HG03095 (cell line): ENCODE measurements at regions not wholly inside any gene's neighbourhood (a gene's known extent, or its start where the extent isn't known, plus 50 kb on each side); places are given as distances from the start of the nearest gene placed in this dataset.
"Not testable (repeated sequence)": the region's sequence is repeated elsewhere in the genome, so short reads cannot be mapped to it uniquely, and the experiment has no call there.

Experiments
- ATAC-seq: cut with Tn5 transposase; IDR thresholded peaks from one replicate; pipeline ENCODE4 v1.9.1; 2021; ENCODE audit warnings: moderate library complexity; ENCODE audit not compliant: unreplicated experiment

DNA sequence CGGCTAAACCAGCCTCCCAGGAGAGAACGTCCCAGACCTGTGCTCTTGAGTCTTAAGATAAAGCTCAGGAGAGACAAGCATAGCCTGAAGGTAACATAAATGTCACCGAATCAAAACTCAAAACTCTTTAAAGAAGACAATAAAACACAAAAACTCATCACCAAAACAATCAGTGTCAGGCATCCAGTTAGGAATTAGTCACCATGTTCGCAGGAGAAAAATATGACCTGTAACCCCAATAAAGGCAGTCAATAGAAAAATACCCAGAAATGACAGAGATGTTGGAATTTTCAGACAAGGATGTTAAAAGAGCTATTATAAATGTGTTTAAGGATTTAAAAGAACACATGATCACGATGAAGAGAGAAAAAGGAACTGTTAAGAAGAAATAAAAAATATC lies 352.4 kb downstream of the BRD1 start:
- no peak for ATAC-seq

DNA sequence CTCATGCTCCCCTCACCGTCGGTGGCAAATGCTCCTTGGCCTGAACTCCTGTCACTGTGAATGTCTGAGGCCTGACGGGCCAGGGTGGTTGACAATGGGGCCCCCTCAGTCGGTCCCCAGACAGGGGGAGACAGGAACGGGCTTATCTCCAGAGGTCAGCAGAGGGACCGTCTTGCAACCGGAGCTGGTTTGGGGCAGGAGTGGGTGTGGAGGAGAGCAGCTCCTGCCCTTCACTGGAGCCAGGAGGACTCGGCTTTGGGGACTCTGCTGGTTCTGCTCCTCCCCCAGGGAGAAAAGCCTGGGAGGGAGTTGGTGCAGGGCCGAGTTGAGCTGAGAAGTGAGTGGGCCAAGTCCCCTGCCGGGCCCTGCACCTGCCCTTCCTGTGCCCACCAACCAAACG lies 354.4 kb downstream of the BRD1 start:
- ATAC-seq, result no peak

DNA sequence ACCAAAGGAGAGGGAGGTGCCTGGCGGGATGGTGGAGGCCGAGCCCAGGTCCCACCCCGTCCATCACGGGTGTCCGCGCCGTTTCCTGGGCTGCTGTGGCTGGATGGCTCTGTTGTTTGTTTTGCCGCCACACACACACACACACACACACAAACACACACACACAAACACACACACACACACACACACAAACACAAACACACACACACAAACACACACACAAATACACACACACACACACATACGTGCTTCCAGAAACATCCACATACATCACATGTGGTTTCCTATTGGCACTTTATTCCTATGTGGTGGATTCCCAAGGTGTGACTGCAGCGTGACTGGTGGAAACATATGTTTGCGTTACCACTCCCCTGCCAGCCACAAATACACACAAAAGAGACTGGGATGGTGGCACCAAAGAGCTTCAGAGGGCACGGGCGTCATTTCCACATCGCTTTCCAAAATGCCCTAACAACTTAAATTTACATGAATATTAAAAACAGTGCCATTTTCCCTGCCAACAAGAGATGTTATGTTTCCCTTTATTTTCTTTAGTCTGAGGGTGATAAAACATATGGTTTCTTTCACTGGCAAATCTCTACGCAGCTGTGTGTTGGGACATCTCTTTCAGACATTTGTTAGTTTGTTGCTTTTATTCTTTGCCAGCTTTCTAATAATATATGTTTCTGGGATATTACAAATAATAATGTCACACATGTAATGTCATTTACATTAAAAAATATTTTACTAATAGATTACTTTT lies 356.8 kb downstream of the BRD1 start:
- no peak for ATAC-seq

DNA sequence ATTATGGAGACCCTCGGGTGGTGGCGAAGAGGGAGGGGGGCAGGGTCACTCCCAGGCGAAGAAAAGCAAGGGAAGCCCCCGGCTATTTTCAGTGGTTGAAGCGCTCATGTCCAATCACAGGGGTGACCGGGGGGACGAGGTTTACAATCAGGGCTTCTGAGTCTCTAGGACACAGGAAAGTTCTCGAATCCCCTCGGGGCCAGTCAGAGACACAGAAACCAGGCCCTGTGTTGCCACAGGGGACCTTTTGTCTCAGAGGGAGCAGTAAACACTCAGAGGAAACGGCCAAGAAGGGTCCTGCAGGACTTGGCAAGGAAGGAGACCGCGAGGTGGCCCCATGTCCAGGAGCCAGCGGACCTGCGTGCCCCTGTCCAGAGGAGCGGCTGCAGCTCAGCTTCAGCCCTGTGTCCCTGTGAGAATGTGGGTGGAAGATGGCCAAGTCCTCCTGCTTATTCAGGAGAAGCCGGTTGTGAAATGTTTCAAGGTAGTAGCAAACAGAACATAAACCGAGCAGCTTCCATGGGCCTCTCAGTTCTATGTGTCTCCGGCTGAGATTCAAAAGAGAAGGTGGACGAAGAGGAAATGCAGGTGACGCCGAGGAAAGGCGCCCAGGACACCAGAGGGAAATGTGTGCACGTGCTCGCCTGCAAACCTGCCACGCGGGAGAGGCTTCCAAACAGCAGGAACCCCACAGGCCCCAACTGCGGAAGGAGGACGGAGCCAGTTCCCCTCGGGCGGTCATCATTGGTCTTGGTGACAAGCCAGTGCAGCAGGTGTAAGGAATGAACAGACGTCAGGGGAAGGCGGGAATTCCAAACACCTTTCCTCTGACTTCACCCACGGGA lies 357.6 kb downstream of the BRD1 start:
- no peak for ATAC-seq

DNA sequence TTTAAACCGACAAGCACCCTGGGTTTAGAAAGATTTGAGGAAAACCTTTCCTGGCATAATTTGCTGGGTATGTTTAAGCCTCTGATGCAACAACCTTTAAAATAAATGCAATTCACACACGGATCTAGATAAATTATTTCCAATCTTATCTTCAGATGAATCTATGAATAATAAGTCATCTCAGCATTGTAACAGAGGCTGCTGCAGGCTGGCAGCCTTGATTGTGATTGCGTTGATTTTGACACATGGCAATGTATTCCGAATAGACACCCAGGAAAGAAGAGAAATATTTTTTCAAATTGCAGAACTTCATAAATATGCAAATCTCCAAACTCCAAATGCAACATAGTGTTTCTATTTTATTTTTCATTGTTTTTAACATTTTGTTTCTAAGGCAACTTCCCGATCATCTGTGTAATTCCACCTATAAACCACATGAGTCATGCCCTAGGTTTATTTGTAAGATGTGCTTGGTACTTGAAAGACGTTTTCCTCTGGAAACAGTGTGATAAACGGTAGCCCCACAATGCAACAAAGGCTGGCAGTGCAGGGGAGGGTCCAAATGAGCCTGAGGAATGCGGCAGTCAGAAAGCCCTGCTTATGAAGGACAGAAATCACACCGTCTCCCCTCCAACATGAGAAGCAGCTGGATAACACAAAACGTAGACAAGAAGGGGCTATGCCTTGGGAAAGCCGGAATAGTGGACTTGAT lies 359.0 kb downstream of the BRD1 start:
- no peak for ATAC-seq

DNA sequence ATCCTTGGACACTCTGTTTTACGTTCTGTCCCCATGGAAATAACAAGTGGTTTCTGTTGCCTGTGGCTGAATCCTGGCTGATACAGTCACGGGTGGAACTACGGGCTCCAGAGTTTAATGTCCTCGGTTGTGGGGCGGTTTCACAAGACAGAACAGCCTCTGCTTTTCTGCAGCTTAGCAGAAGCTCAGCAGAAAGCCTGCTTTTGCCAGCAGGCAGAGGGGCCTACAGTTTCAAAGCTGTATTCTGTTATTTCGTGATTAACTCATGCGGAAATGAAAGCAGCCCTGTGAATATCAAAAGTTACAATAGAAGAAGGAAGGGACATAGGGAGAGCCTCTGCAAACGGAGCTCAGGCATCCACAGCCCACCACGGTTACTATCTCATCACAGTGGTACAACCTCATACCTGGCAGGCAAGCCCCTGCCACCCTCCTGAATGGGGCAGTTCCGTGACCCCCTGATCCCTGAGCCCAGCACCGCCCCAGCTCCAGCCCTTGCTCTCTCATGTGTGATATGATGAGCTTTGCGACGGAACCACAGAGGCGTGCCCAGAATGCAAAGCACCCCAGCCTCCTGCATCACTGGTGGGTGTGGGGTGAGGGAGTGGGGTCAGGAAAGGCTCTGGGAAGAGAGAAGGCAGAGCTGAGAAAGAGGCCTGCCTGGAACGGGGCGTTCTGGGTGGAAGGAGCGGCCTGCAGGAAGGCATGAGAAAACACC lies 360.6 kb downstream of the BRD1 start:
- no peak for ATAC-seq

DNA sequence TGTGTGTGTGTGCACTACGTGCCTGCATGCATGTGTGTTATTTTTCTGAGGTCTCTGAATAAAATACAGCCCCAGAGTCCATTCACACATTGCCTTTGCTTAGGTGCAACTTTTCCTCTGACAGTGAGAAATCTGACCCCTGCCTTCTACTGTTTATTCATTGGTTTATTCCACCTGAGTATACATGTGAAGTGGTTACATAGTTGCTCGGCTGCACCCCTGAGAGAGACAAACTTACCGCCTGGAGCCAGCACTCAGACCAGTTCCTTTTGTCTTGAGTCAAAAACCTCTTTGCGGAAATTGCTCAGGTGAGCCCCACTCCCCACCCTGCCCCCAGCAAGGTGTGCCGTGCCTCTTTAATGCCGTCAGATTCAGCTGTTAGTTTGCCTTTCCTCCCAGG lies 363.6 kb downstream of the BRD1 start:
- no peak for ATAC-seq

DNA sequence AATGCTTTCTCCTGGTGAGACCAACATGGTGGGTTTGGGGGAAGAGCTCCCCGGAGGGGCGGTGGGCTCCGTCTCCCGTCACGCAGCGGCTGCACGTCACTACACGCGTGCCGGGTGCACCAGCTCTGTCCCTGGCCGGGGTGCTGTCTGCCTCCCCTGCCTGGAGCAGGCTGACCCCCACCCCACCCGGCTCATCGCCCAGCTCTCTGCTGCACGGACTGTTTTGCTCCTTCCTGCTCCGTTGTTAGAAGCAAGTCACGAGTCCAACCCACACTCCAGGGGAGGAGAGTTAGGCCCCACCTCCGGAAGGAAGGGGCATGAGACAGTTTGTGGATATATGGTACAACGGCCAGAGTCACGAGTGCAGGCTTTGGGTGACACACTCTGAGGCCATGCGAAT lies 364.9 kb downstream of the BRD1 start:
- no peak for ATAC-seq

DNA sequence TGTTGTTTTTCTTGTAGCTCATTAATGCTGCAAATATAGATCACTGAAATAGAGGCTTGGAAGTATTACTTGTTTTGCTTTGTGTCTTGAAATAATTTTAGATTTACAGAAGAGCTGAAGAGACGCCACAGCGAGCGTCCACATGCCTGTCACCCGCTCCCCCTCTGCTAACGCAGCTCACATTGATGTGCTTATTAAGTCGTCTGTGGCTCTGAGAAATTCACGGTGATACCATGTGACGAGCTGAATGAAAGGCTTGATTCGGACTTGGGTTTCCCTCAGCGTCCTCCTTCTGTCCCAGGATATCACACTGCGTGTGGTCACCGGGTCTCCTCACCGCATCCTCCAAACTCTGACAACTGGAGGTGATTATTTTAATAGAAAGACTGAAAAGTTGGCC lies 365.4 kb downstream of the BRD1 start:
- ATAC-seq, result no peak

DNA sequence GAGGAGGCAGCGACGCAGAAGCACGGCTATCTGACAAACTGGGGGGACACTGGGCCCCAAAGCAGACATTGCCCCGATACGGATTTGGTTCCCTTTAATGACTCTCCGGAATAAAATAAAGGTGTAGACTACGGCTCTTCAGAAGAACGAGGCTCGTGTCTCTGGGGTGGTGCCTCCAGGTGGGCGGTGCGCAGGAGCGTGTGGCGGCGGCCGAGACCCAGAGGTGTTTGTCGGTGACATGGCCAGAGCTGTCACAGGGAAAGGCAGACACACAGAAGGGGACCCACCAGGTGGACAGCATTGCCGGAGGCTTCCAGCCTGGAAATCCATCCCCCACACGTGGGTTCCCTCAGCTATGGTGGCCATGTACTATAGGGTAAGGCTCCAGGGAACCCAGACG lies 366.0 kb downstream of the BRD1 start:
- ATAC-seq, result no peak

DNA sequence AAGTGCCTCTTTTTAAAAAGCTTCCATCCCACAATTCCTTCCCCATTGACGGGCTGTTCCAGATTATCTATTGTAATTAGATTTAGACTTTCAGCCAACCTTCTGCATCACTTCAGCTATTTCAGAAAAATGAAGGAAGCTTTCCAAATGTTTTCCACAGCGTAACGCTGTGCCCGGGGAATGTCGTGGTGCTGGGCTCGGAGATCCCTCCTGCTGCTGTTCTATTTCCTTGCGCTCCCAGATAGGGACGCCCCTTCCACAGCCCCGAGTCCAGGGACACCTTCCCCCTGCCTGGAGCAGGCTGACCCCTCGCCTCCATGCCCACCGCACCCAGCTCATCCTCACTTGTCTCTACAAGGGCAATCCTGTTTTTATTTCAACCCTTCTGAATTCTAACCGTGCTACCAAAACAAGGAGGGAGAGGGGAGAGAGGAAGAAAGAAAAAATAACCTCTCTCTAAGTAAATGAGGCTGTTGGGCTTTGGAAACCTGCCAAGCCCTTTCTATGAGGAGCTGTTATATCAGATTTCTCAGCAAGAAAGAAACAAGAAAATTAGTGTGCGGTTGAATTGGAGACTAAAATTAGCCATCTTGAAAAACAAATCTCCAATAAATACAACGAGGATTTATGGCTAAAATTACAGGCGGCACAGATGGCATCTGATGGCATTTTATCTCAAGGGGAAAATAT lies 366.9 kb downstream of the BRD1 start:
- ATAC-seq, result no peak

DNA sequence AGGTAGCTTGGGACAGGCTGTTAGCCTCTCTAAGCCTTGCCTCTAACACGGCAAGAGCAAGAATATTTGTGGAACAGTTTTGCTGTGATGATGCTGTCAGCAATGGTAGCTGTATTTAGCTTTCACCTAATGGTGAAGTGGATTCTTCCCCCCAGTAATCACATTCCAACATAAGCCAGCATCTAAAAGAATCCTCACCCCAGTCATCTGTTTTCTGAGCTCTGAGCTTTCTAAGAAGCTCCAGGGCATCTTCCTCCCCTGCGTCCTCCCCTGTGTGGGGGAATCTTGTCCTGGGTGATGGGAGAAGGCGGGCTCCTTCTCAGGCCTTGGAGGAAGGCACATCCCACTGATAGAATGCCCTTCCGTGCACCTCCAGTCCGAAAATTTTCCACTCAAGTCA lies 367.6 kb downstream of the BRD1 start:
- no peak for ATAC-seq

DNA sequence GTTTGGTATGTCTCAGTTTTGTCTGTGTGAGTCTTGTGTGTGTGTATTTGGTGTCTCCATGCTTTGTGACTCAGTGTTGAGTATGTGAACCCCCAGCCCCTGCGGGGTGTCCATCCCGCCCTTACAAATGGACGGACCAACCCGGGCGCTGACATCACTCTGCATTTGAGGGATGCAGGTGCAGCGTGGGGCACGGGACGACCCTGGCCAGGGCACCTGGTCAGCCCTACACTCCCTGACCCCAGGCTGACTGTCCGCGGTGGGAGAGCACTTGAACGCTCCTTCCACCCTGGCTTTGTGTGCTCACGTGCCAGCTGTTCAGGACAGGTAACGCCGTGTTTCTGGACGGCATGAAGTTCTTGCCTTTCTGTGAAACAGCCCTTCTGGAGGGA lies 369.0 kb downstream of the BRD1 start:
- no peak for ATAC-seq

DNA sequence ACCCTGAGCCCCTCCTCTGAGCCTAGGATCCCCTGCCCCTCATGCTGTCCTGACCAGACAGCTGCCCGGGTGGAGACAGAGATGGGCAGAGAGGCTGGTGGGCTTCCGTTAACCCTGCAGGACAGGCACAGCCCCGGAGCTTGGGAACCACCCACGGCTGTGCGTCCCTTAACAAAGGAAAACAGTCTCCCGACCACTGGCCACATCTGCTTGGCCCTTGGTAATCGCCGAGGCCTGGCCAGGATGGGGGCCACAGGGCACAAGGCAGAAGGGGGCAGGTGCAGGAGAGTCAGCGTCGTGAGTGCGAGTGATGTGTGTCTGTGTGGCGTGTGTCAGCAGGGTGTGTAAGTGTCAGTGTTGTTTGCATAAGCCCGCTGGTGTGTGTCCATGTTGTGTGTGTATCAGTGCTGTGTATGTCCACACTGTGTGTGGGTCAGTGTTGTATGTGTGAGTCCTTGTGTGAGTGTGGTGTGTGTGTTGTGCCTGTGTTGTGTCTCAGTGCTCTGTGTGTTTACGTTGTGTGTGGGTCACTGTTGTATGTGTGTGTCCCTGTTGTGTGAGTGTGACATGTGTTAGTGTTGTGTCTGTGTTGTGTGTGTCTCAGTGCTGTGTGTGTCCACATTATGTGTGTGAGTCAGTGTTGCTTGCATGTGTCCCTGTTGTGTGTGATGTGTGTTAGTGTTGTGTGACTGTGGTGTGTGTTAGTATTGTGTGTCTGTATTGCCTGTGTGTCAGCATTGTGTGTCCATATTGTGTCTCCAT lies 369.5 kb downstream of the BRD1 start:
- no peak for ATAC-seq

DNA sequence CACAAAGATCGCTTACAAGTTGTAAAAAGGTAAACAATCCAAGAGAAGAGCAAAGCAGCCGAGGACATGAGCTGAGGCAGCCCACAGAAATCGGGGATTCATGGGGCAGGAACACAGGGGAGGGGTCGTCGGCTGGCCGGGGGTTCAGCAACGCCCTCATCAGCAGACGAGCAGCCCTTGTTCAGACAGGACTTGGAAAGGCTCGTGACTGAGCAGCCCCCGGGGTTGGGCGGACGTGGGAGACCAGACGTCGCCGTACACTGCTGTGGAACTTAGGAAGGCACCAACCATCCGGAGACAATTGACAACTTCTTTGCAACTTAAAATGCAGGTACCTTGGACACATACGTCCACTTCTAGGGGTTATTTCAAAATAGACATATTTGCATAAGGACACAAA lies 370.5 kb downstream of the BRD1 start:
- ATAC-seq, result no peak

DNA sequence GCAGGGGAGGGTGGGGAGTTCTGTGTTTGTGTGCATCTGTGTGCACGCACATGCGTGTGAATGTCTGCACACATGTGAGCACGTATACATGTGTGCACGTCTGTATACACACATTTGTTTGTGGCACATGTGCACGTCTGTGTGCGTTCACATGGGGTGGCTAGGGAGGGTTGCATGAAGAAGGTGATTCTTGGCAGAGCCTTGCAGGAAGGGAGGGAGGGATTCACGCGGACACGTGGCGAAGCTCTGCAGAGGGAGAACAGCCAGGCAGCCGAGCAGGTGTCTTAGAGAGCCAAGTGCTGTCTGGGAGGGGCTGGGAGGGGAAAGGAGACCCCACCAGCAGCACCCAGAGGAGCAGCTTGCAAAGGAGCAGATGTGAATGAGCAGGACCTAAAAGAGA lies 372.1 kb downstream of the BRD1 start:
- ATAC-seq, result no peak

DNA sequence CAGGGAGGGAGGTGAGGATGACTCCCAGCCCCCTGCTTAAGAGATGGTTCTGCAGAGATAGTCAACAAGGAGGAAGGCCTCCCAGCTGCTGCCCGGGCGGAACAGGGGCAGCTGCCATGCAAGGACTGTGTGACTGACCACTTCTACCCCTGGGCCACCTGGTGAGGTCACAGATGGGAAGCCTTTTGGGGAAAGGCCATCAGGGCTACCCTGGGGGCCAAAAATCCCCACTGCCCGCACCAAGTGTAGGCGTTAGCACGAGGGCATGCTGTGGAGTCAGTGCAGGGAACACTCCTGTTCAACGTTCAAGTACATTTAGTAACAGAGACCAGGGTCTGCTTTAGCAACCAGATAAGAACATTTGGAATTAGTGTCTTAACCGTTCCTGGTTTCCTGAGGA lies 372.9 kb downstream of the BRD1 start:
- no peak for ATAC-seq

DNA sequence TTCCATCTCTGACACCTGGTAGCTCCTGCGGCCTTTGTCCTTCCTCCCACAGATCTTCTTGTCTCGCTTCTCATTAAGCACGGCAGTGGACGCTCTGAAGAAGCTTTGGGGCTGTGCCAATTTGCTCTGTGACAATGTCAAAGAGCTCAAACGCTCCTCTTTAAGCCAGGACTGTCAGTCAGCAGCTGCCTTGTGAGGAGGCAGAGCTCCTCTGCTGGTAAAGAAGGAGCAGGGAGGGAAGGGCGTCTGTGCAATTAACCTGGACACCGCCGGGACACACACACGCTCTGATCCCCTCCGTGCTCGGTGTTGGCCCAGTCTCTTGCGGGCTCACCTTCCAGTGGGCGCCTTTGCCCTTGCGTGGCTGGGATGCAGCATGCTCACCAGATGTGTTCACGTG lies 373.9 kb downstream of the BRD1 start:
- no peak for ATAC-seq

DNA sequence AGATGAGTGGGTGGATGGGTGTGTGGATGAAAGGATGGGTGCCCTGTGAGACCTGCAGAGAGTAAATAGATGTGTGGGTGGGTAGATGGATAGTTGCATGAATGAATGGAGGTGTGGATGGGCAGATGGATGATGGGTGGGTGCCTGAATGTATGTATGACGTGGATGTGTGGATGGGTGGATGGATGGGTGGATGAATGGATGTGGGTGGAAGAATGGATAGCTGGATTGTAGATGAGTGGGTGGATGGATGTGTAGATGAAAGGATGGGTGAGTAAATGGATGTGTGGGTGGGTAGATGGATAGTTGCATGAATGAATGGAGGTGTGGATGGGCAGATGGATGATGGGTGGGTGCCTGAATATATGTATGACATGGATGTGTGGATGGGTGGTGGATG lies 374.7 kb downstream of the BRD1 start:
- not testable (repeated sequence) for ATAC-seq
